HG03045 (cell line): ENCODE measurements at regions not wholly inside any gene's neighbourhood (a gene's known extent, or its start where the extent isn't known, plus 50 kb on each side); places are given as distances from the start of the nearest gene placed in this dataset.
"Not testable (repeated sequence)": the region's sequence is repeated elsewhere in the genome, so short reads cannot be mapped to it uniquely, and the experiment has no call there.

Source experiments
- ATAC-seq: cut with Tn5 transposase; IDR thresholded peaks from one replicate; pipeline ENCODE4 v1.9.1; 2021; ENCODE audit warnings: mild to moderate bottlenecking, moderate library complexity; ENCODE audit not compliant: unreplicated experiment

- ATAC-seq: no peak
Observed at GRCh38 chr5:87762631-87763030, 349.9 kb upstream of the CCNH start.

GRCh38 chr5:87756951-87757350, 344.2 kb upstream of the CCNH start:
- ATAC-seq: no peak

- no peak for ATAC-seq
Observed at GRCh38 chr5:87755360-87755759, 342.6 kb upstream of the CCNH start.

GRCh38 chr5:87754009-87754757, 341.5 kb upstream of the CCNH start:
- no peak for ATAC-seq

GRCh38 chr5:87752362-87752761, 339.6 kb upstream of the CCNH start:
- ATAC-seq: no peak

- no peak for ATAC-seq
Observed at GRCh38 chr5:87751824-87752223, 339.1 kb upstream of the CCNH start.

GRCh38 chr5:87746891-87747377, 334.2 kb upstream of the CCNH start:
- ATAC-seq: no peak

GRCh38 chr5:87746341-87746740, 333.6 kb upstream of the CCNH start:
- ATAC-seq: no peak

GRCh38 chr5:87741881-87742280, 329.2 kb upstream of the CCNH start:
- no peak for ATAC-seq

- no peak for ATAC-seq
Observed at GRCh38 chr5:87735923-87736322, 323.2 kb upstream of the CCNH start.

GRCh38 chr5:87733897-87734296, 321.2 kb upstream of the CCNH start:
- no peak for ATAC-seq

- no peak for ATAC-seq
Observed at GRCh38 chr5:87732875-87733768, 320.4 kb upstream of the CCNH start.

GRCh38 chr5:87729781-87730180, 317.1 kb upstream of the CCNH start:
- no peak for ATAC-seq

- ATAC-seq: no peak
Observed at GRCh38 chr5:87722286-87722685, 309.6 kb upstream of the CCNH start.

- not testable (repeated sequence) for ATAC-seq
Observed at GRCh38 chr5:87718224-87718925, 305.6 kb upstream of the CCNH start.

GRCh38 chr5:87717761-87718160, 305.0 kb upstream of the CCNH start:
- no peak for ATAC-seq

- no peak for ATAC-seq
Observed at GRCh38 chr5:87705876-87706275, 293.1 kb upstream of the CCNH start.

- ATAC-seq: no peak
Observed at GRCh38 chr5:87686975-87687374, 274.2 kb upstream of the CCNH start.

- no peak for ATAC-seq
Observed at GRCh38 chr5:87686018-87686417, 273.3 kb upstream of the CCNH start.

GRCh38 chr5:87674235-87674634, 261.5 kb upstream of the CCNH start:
- ATAC-seq: no peak

GRCh38 chr5:87671146-87671545, 258.4 kb upstream of the CCNH start:
- no peak for ATAC-seq
